ENCODE measurements at regions not wholly inside any gene's neighbourhood (a gene's known extent, or its start where the extent isn't known, plus 50 kb on each side); places are given as distances from the start of the nearest gene placed in this dataset.
"Not testable (repeated sequence)": the region's sequence is repeated elsewhere in the genome, so short reads cannot be mapped to it uniquely, and the experiment has no call there.

GRCh38 chr1:143604887-143605286 is 366.9 kb downstream of the FAM72C start:
- no peak for DNase-seq (ENCODE audit: low spot score)

- no peak for DNase-seq (ENCODE audit: low spot score)
Measured at GRCh38 chr1:143584508-143584907, 387.3 kb downstream of the FAM72C start.

GRCh38 chr1:143574891-143575520 is 396.8 kb downstream of the FAM72C start:
- no peak for DNase-seq (ENCODE audit: low spot score)

- DNase-seq (ENCODE audit: low spot score), result not testable (repeated sequence)
Measured at GRCh38 chr1:143572661-143573060, 399.1 kb downstream of the FAM72C start.

GRCh38 chr1:143563761-143564160 is 408.0 kb downstream of the FAM72C start:
- not testable (repeated sequence) for DNase-seq (ENCODE audit: low spot score)

GRCh38 chr1:143553627-143554026 is 418.2 kb downstream of the FAM72C start:
- DNase-seq (ENCODE audit: low spot score), result no peak

GRCh38 chr1:143504703-143505102 is 467.1 kb downstream of the FAM72C start:
- DNase-seq (ENCODE audit: low spot score), result not testable (repeated sequence)

- DNase-seq (ENCODE audit: low spot score), result not testable (repeated sequence)
Measured at GRCh38 chr1:143504080-143504479, 467.7 kb downstream of the FAM72C start.

- not testable (repeated sequence) for DNase-seq (ENCODE audit: low spot score)
Measured at GRCh38 chr1:143503048-143503447, 468.7 kb downstream of the FAM72C start.

GRCh38 chr1:143502038-143502437 is 469.7 kb downstream of the FAM72C start:
- DNase-seq (ENCODE audit: low spot score), result not testable (repeated sequence)

GRCh38 chr1:143498059-143498749 is 473.6 kb downstream of the FAM72C start:
- DNase-seq (ENCODE audit: low spot score), result not testable (repeated sequence)

GRCh38 chr1:143497374-143497747 is 474.4 kb downstream of the FAM72C start:
- no peak for DNase-seq (ENCODE audit: low spot score)

GRCh38 chr1:143496526-143497373 is 475.0 kb downstream of the FAM72C start:
- DNase-seq (ENCODE audit: low spot score), result not testable (repeated sequence)

All from SW480 (cell line).